Liver (tissue), 3 donors: ENCODE measurements at regions not wholly inside any gene's neighbourhood (a gene's known extent, or its start where the extent isn't known, plus 50 kb on each side); places are given as distances from the start of the nearest gene placed in this dataset.

ENCODE experiments used
- ATF3 ChIP-seq: IDR thresholded peaks from 2 replicates; pipeline ENCODE4 v1.6.1; 2016; ENCODE audit warnings: antibody characterized with exemption
- CTCF ChIP-seq: fragments of 150-350 bp; IDR thresholded peaks from 2 replicates; pipeline ENCODE4 v1.5.1; 2017; ENCODE audit warnings: improper control_type of control experiment, low read depth, low read length; ENCODE audit not compliant: missing input control
- FOXA1 ChIP-seq: IDR thresholded peaks from 2 replicates; pipeline ENCODE4 v1.6.1; 2016; ENCODE audit warnings: antibody characterized with exemption
- GABPA ChIP-seq, 2 donors: IDR thresholded peaks in 1 of 2; conservative IDR thresholded peaks in 1 of 2; 2 replicates each; pipeline ENCODE4 v1.6.1; 2016; ENCODE audit warnings: antibody characterized with exemption in 2 of 2, mild to moderate bottlenecking in 1 of 2, moderate library complexity in 1 of 2
- HNF4G ChIP-seq: IDR thresholded peaks from 2 replicates; pipeline ENCODE4 v1.6.1; 2016; ENCODE audit warnings: antibody characterized with exemption
- MAX ChIP-seq: IDR thresholded peaks from 2 replicates; pipeline ENCODE4 v1.6.1; 2016; ENCODE audit warnings: antibody characterized with exemption
- RAD21 ChIP-seq, 2 donors: IDR thresholded peaks; 2 replicates each; pipeline ENCODE4 v1.6.1; 2016; ENCODE audit warnings: antibody characterized with exemption in 2 of 2, mild to moderate bottlenecking in 2 of 2
- REST ChIP-seq: IDR thresholded peaks from 2 replicates; pipeline ENCODE4 v1.6.1; 2016; ENCODE audit warnings: antibody characterized with exemption, mild to moderate bottlenecking
- SP1 ChIP-seq: IDR thresholded peaks from 2 replicates; pipeline ENCODE4 v1.6.1; 2018; ENCODE audit warnings: antibody characterized with exemption, mild to moderate bottlenecking
- TAF1 ChIP-seq: conservative IDR thresholded peaks from 2 replicates; pipeline ENCODE4 v1.6.1; 2016; ENCODE audit warnings: antibody characterized with exemption, mild to moderate bottlenecking
- YY1 ChIP-seq: IDR thresholded peaks from 2 replicates; pipeline ENCODE4 v1.6.1; 2016; ENCODE audit warnings: antibody characterized with exemption, mild to moderate bottlenecking
- ZBTB33 ChIP-seq: IDR thresholded peaks from 2 replicates; pipeline ENCODE4 v1.6.1; 2016; ENCODE audit warnings: antibody characterized with exemption
- donor health status: healthy.
- donor health status: healthy.

GRCh38 chr13:105897575-105897974 lies 637.9 kb downstream of the EFNB2 start:
- no peak for TF ChIP-seq CTCF
- TF ChIP-seq GABPA (IDR thresholded peaks at IDR 0.05 in 1 of 2, conservative IDR thresholded peaks at IDR 0.05 in 1 of 2), result no peak
- no peak for TF ChIP-seq TAF1
- no peak for TF ChIP-seq ZBTB33
- TF ChIP-seq ATF3, result no peak
- TF ChIP-seq RAD21 (IDR thresholded peaks at IDR 0.05), result no peak
- TF ChIP-seq REST, result no peak
- no peak for TF ChIP-seq MAX
- TF ChIP-seq HNF4G, result no peak
- no peak for TF ChIP-seq FOXA1
- TF ChIP-seq SP1, result no peak
- no peak for TF ChIP-seq YY1
